Mammary epithelial cell (primary cell): ENCODE measurements at regions not wholly inside any gene's neighbourhood (a gene's known extent, or its start where the extent isn't known, plus 50 kb on each side); places are given as distances from the start of the nearest gene placed in this dataset.

ENCODE experiments used
- CTCF ChIP-seq, 2 donors: IDR thresholded peaks in 1 of 2; conservative IDR thresholded peaks in 1 of 2; 2 replicates each; pipeline ENCODE4 v1.5.1; 2011 to 2012; ENCODE audit warnings: inconsistent platforms in 2 of 2, low read length in 2 of 2, mild to moderate bottlenecking in 2 of 2, control low read depth in 1 of 2, low read depth in 1 of 2; ENCODE audit not compliant: insufficient read depth in 1 of 2; ENCODE audit errors: extremely low read depth in 1 of 2
- EZH2 ChIP-seq: IDR thresholded peaks from 2 replicates; pipeline ENCODE4 v1.6.1; 2012; ENCODE audit warnings: low read length, inconsistent platforms, borderline replicate concordance

GRCh38 chr1:60271041-60271440, 197.5 kb upstream of the C1orf87 start:
- TF ChIP-seq CTCF (conservative IDR thresholded peaks at IDR 0.05 in 1 of 2, IDR thresholded peaks at IDR 0.05 in 1 of 2; ENCODE audit: extremely low read depth in 1 of 2, insufficient read depth in 1 of 2, low read depth in 1 of 2, low read length in 2 of 2) (no peak), EZH2 (no peak)
